Osteoblast (primary cell): ENCODE measurements at regions not wholly inside any gene's neighbourhood (a gene's known extent, or its start where the extent isn't known, plus 50 kb on each side); places are given as distances from the start of the nearest gene placed in this dataset.

Source experiments
- DNase-seq: peaks from one replicate; pipeline ENCODE4 v3.0.0; 2011; ENCODE audit warnings: low spot score, mixed read lengths; ENCODE audit not compliant: insufficient read length; ENCODE audit errors: missing footprints
- H2AFZ ChIP-seq: 2 replicates; pipeline ENCODE4 v1.6.0; 2011; ENCODE audit warnings: mild to moderate bottlenecking, low read length
- H3K27ac ChIP-seq: 2 replicates; pipeline ENCODE4 v1.5.1; 2011; ENCODE audit warnings: mild to moderate bottlenecking, low read depth, low read length, moderate library complexity
- H3K27me3 ChIP-seq: 2 replicates; pipeline ENCODE4 v1.6.0; 2012; ENCODE audit warnings: mild to moderate bottlenecking, control low read depth, inconsistent platforms, low read length, moderate library complexity; ENCODE audit not compliant: insufficient read depth
- H3K36me3 ChIP-seq: 2 replicates; pipeline ENCODE4 v1.5.1; 2011; ENCODE audit warnings: mild to moderate bottlenecking, low read length, control low read depth, moderate library complexity; ENCODE audit not compliant: insufficient read depth
- H3K4me1 ChIP-seq: 2 replicates; pipeline ENCODE4 v1.5.1; 2011; ENCODE audit warnings: mild to moderate bottlenecking, low read length, control low read depth, moderate library complexity; ENCODE audit not compliant: insufficient read depth
- H3K4me2 ChIP-seq: 2 replicates; pipeline ENCODE4 v1.6.0; 2011; ENCODE audit warnings: mild to moderate bottlenecking, low read length; ENCODE audit not compliant: insufficient read depth
- H3K4me3 ChIP-seq: fragments of 200-600 bp; sonication (generic); 3 replicates; pipeline ENCODE4 v1.5.1; 2012; ENCODE audit warnings: mild to moderate bottlenecking, low read length, inconsistent platforms; ENCODE audit not compliant: insufficient read depth
- H3K79me2 ChIP-seq: 2 replicates; pipeline ENCODE4 v1.6.0; 2012; ENCODE audit warnings: mild to moderate bottlenecking, low read length, control low read depth, inconsistent platforms; ENCODE audit not compliant: insufficient read depth
- H3K9me3 ChIP-seq: 2 replicates; pipeline ENCODE4 v1.5.1; 2011; ENCODE audit warnings: low read depth, low read length, control low read depth
- H4K20me1 ChIP-seq: 2 replicates; pipeline ENCODE4 v1.6.0; 2012; ENCODE audit warnings: mild to moderate bottlenecking, low read length, control low read depth; ENCODE audit not compliant: insufficient read depth
- CTCF ChIP-seq: IDR thresholded peaks from 2 replicates; pipeline ENCODE4 v1.5.1; 2011; ENCODE audit warnings: mild to moderate bottlenecking, low read depth, low read length, moderate library complexity; ENCODE audit errors: extremely low read depth

GRCh38 chr12:105559310-105559709 is 228.8 kb downstream of the C12orf75 start:
- peaks cover 17% of the 10 kb centered on the region for H3K4me1 ChIP-seq
- H3K4me2 ChIP-seq: no peak overlapping the region
- H2AFZ ChIP-seq: no peak overlapping the region
- H3K4me3 ChIP-seq: no peak overlapping the region
- no peaks in the 10 kb centered on the region for H3K36me3 ChIP-seq
- no peak overlapping the region for H3K27ac ChIP-seq
- no peaks in the 10 kb centered on the region for H3K27me3 ChIP-seq
- no peak for TF ChIP-seq CTCF
- no peaks in the 10 kb centered on the region for H3K9me3 ChIP-seq
- no peaks in the 10 kb centered on the region for H3K79me2 ChIP-seq
- no peaks in the 10 kb centered on the region for H4K20me1 ChIP-seq
- no peak for DNase-seq

- Histone ChIP-seq H3K4me3 (peak overlapping the region; percentile 50), H3K4me1 (peaks cover 17% of the 10 kb centered on the region), H4K20me1 (no peaks in the 10 kb centered on the region), H3K4me2 (peak overlapping the region; percentile 71), H3K27me3 (no peaks in the 10 kb centered on the region), H3K36me3 (no peaks in the 10 kb centered on the region), H3K79me2 (no peaks in the 10 kb centered on the region), H2AFZ (peak overlapping the region; percentile 66), H3K27ac (peak overlapping the region; percentile 69), H3K9me3 (no peaks in the 10 kb centered on the region)
- TF ChIP-seq CTCF: no peak
- DNase-seq: peak; percentile 80
Observed at GRCh38 chr12:105561546-105562198, 231.2 kb downstream of the C12orf75 start.

- Histone ChIP-seq H3K79me2 (no peaks in the 10 kb centered on the region), H3K27me3 (no peaks in the 10 kb centered on the region), H2AFZ (peak overlapping the region; percentile 66), H3K4me2 (peak overlapping the region; percentile 71), H3K27ac (peak overlapping the region; percentile 69), H3K36me3 (no peaks in the 10 kb centered on the region), H3K4me3 (peak overlapping the region; percentile 50), H3K4me1 (peaks cover 17% of the 10 kb centered on the region), H4K20me1 (no peaks in the 10 kb centered on the region), H3K9me3 (no peaks in the 10 kb centered on the region)
- TF ChIP-seq CTCF: no peak
- peak; percentile 71 for DNase-seq
Observed at GRCh38 chr12:105562199-105562971, 231.9 kb downstream of the C12orf75 start.

GRCh38 chr12:105567061-105567460 is 236.6 kb downstream of the C12orf75 start:
- Histone ChIP-seq H3K9me3 (no peaks in the 10 kb centered on the region), H2AFZ (no peak overlapping the region), H3K36me3 (no peaks in the 10 kb centered on the region), H3K27me3 (no peaks in the 10 kb centered on the region), H3K79me2 (no peaks in the 10 kb centered on the region), H3K4me2 (no peak overlapping the region), H3K4me3 (no peak overlapping the region), H4K20me1 (no peaks in the 10 kb centered on the region), H3K27ac (no peak overlapping the region), H3K4me1 (peaks cover 10% of the 10 kb centered on the region)
- DNase-seq: peak; percentile 31
- TF ChIP-seq CTCF: no peak
